Astrocyte (in vitro differentiated cells and primary cell): ENCODE measurements at regions not wholly inside any gene's neighbourhood (a gene's known extent, or its start where the extent isn't known, plus 50 kb on each side); places are given as distances from the start of the nearest gene placed in this dataset.

ENCODE experiments used
- EZH2 ChIP-seq: IDR thresholded peaks from 2 replicates; pipeline ENCODE4 v1.6.1; 2012; ENCODE audit warnings: mild to moderate bottlenecking, low read length, inconsistent platforms; ENCODE audit not compliant: insufficient read depth
- TF ChIP-seq, protein P1 (sequence below): IDR thresholded peaks from 2 replicates; pipeline ENCODE4 v1.5.1; 2011; ENCODE audit warnings: low read depth, mild to moderate bottlenecking, inconsistent platforms, low read length, moderate library complexity; ENCODE audit not compliant: insufficient read depth

DNA sequence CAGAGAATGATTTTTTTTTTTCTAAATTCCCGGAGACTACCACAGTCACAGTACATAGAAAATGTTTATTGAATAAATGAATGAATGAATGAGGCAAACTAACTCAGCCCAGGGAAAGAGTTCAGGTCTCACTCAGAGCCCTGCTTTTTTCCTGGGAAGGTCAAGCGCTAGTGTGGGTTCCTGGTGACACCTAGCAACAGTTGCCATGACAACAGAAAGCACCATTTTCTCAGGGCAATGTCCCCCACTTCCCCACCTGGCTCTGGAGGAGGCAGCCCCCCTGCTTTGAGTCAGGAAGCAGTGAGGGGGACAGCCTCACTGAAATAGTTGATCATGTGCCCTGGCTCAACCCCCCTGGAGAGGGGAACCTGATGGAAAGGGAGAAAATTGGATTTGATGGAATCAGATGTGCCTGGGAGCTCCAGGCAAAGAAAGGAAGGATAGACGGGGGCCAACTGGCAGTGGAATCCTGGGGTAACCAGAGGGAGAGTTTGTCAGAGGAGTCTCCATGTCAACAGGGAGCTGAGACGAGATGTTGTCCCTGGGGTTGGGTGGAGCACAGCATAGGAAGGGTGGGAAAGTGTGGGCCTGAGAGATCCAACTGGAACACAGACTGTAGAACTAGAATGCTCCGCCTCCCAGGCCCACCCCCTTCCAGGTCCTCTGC is 242.2 kb upstream of the CCL2 start:
- no peak for TF ChIP-seq EZH2
- TF ChIP-seq, protein P1, sequence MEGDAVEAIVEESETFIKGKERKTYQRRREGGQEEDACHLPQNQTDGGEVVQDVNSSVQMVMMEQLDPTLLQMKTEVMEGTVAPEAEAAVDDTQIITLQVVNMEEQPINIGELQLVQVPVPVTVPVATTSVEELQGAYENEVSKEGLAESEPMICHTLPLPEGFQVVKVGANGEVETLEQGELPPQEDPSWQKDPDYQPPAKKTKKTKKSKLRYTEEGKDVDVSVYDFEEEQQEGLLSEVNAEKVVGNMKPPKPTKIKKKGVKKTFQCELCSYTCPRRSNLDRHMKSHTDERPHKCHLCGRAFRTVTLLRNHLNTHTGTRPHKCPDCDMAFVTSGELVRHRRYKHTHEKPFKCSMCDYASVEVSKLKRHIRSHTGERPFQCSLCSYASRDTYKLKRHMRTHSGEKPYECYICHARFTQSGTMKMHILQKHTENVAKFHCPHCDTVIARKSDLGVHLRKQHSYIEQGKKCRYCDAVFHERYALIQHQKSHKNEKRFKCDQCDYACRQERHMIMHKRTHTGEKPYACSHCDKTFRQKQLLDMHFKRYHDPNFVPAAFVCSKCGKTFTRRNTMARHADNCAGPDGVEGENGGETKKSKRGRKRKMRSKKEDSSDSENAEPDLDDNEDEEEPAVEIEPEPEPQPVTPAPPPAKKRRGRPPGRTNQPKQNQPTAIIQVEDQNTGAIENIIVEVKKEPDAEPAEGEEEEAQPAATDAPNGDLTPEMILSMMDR: no peak
